Neural cell (in vitro differentiated cells): ENCODE measurements at regions not wholly inside any gene's neighbourhood (a gene's known extent, or its start where the extent isn't known, plus 50 kb on each side); places are given as distances from the start of the nearest gene placed in this dataset.

Experiments used
- CTCF ChIP-seq: fragments of 450-650 bp; IDR thresholded peaks from 2 replicates; pipeline ENCODE4 v1.5.1; 2014; ENCODE audit warnings: antibody characterized with exemption, mild to moderate bottlenecking, moderate library complexity; ENCODE audit not compliant: poor library complexity, severe bottlenecking
- EP300 ChIP-seq: fragments of 450-650 bp; conservative IDR thresholded peaks from 2 replicates; pipeline ENCODE4 v1.6.1; 2014; ENCODE audit warnings: antibody characterized with exemption, mild to moderate bottlenecking, moderate library complexity; ENCODE audit not compliant: poor library complexity, severe bottlenecking
- EZH2 ChIP-seq: fragments of 200-600, 300-800 bp; shearing (Covaris generic), sonication (generic); IDR thresholded peaks from 2 replicates; pipeline ENCODE4 v1.6.1; 2014; ENCODE audit warnings: antibody characterized with exemption, low read length, borderline replicate concordance, mild to moderate bottlenecking; ENCODE audit not compliant: insufficient read depth, poor library complexity, severe bottlenecking
- MXI1 ChIP-seq: fragments of 450-650 bp; conservative IDR thresholded peaks from 2 replicates; pipeline ENCODE4 v1.6.1; 2014; ENCODE audit warnings: antibody characterized with exemption, mild to moderate bottlenecking; ENCODE audit not compliant: poor library complexity, severe bottlenecking
- POLR2AphosphoS5 ChIP-seq: IDR thresholded peaks from 2 replicates; pipeline ENCODE4 v1.6.1; 2012
- RAD21 ChIP-seq: fragments of 450-650 bp; conservative IDR thresholded peaks from 2 replicates; pipeline ENCODE4 v1.6.1; 2014; ENCODE audit warnings: antibody characterized with exemption, mild to moderate bottlenecking, moderate library complexity
- SMC3 ChIP-seq: fragments of 450-650 bp; conservative IDR thresholded peaks from 2 replicates; pipeline ENCODE4 v1.6.1; 2014; ENCODE audit warnings: antibody characterized with exemption, mild to moderate bottlenecking, moderate library complexity; ENCODE audit not compliant: poor library complexity
- TAF1 ChIP-seq: IDR thresholded peaks from 2 replicates; pipeline ENCODE4 v1.6.1; 2012; ENCODE audit warnings: low read depth

- no peak for TF ChIP-seq CTCF
- no peak for TF ChIP-seq TAF1
- TF ChIP-seq EP300 = no peak
- no peak for TF ChIP-seq MXI1
- no peak for TF ChIP-seq EZH2
- TF ChIP-seq POLR2AphosphoS5 = no peak
- no peak for TF ChIP-seq SMC3
- no peak for TF ChIP-seq RAD21
Observed at GRCh38 chr11:82049199-82049598, 684.5 kb downstream of the FAM181B start.
